AG04450 (cell line): ENCODE measurements at regions not wholly inside any gene's neighbourhood (a gene's known extent, or its start where the extent isn't known, plus 50 kb on each side); places are given as distances from the start of the nearest gene placed in this dataset.

Experiments used
- CTCF ChIA-PET: fragments of 300-600, 350-600 bp; formaldehyde crosslinking; extraction: SDS; loops from one replicate; lab custom pipeline; 2022; ENCODE audit warnings: antibody characterized with exemption, inconsistent platforms; lab: Charles Lee
- POLR2A ChIA-PET: fragments of 350-600 bp; formaldehyde crosslinking; extraction: SDS; loops from one replicate; lab custom pipeline; 2021; ENCODE audit warnings: antibody characterized with exemption, inconsistent platforms; lab: Yijun Ruan, JAX
- DNase-seq: peaks from one replicate; pipeline ENCODE4 v3.0.0-alpha.2; 2011; ENCODE audit warnings: low read depth, low spot score
- H3K27ac ChIP-seq: one replicate; pipeline ENCODE4 v1.5.1; 2012; ENCODE audit warnings: low read depth, low read length, control low read depth
- H3K27me3 ChIP-seq: one replicate; pipeline ENCODE4 v1.6.0; 2012; ENCODE audit warnings: low read length; ENCODE audit not compliant: control insufficient read depth, insufficient read depth
- H3K4me3 ChIP-seq: 2 replicates; pipeline ENCODE4 v1.5.1; 2011; ENCODE audit warnings: mild to moderate bottlenecking, low read depth, low read length, control low read depth
- H3K9me3 ChIP-seq: 2 replicates; pipeline ENCODE4 v1.5.1; 2012; ENCODE audit warnings: low read length; ENCODE audit not compliant: control insufficient read depth, insufficient read depth
- TF ChIP-seq, protein P1 (sequence below): IDR thresholded peaks from 2 replicates; pipeline ENCODE4 v1.5.1; 2011; ENCODE audit warnings: low read depth, low read length, control low read depth, inconsistent platforms

- Histone ChIP-seq H3K4me3 (no peak overlapping the region), H3K9me3 (peaks cover 7% of the 10 kb centered on the region), H3K27ac (no peak overlapping the region), H3K27me3 (no peaks in the 10 kb centered on the region)
- TF ChIP-seq, protein P1, sequence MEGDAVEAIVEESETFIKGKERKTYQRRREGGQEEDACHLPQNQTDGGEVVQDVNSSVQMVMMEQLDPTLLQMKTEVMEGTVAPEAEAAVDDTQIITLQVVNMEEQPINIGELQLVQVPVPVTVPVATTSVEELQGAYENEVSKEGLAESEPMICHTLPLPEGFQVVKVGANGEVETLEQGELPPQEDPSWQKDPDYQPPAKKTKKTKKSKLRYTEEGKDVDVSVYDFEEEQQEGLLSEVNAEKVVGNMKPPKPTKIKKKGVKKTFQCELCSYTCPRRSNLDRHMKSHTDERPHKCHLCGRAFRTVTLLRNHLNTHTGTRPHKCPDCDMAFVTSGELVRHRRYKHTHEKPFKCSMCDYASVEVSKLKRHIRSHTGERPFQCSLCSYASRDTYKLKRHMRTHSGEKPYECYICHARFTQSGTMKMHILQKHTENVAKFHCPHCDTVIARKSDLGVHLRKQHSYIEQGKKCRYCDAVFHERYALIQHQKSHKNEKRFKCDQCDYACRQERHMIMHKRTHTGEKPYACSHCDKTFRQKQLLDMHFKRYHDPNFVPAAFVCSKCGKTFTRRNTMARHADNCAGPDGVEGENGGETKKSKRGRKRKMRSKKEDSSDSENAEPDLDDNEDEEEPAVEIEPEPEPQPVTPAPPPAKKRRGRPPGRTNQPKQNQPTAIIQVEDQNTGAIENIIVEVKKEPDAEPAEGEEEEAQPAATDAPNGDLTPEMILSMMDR, result no peak
- POLR2A ChIA-PET, result no interaction called here
- DNase-seq, result no peak
- CTCF ChIA-PET, result no interaction called here
These were observed 1389.5 kb upstream of the ACVR2A start for GRCh38 chr2:146455325-146455724.

DNA sequence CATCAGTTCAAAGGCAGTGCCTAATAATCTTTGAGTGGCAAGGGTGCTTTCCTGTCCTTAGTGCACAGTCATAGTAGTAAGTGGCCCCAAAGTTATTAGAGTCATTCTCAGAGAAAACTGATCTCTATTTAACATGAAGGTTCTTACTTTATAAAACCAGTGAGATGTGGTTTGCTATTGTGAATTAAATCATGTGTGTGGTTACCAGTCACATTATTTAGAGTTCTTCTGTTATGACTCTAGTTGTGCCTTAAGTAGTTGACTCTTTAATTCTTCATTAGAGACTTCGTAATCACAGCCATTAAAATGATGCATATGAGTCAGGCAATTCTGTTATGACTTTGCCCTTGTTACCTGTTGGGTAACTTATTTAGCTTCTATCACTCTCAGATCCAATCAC lies 1392.9 kb upstream of the ACVR2A start:
- Histone ChIP-seq H3K27me3 (no peaks in the 10 kb centered on the region), H3K4me3 (no peak overlapping the region), H3K27ac (no peak overlapping the region), H3K9me3 (no peaks in the 10 kb centered on the region)
- ChIA-PET CTCF (no interaction called here), POLR2A (no interaction called here)
- no peak for DNase-seq
- TF ChIP-seq, protein P1, result no peak

GRCh38 chr2:146450131-146450530 lies 1394.7 kb upstream of the ACVR2A start:
- POLR2A ChIA-PET, result no interaction called here
- Histone ChIP-seq H3K9me3 (no peaks in the 10 kb centered on the region), H3K27ac (no peak overlapping the region), H3K27me3 (no peaks in the 10 kb centered on the region), H3K4me3 (no peak overlapping the region)
- CTCF ChIA-PET, result no interaction called here
- no peak for DNase-seq
- TF ChIP-seq, protein P1, result no peak

GRCh38 chr2:146444987-146445386 lies 1399.8 kb upstream of the ACVR2A start:
- Histone ChIP-seq H3K27ac (no peak overlapping the region), H3K4me3 (no peak overlapping the region), H3K9me3 (no peaks in the 10 kb centered on the region), H3K27me3 (no peaks in the 10 kb centered on the region)
- CTCF ChIA-PET, result no interaction called here
- DNase-seq, result no peak
- TF ChIP-seq, protein P1, result no peak
- POLR2A ChIA-PET, result no interaction called here

GRCh38 chr2:146444085-146444484 lies 1400.7 kb upstream of the ACVR2A start:
- ChIA-PET POLR2A (no interaction called here), CTCF (no interaction called here)
- no peak overlapping the region for H3K4me3 ChIP-seq
- DNase-seq, result no peak
- H3K9me3 ChIP-seq, result no peaks in the 10 kb centered on the region
- TF ChIP-seq, protein P1, result no peak
- no peaks in the 10 kb centered on the region for H3K27me3 ChIP-seq
- no peak overlapping the region for H3K27ac ChIP-seq
